ENCODE measurements at regions not wholly inside any gene's neighbourhood (a gene's known extent, or its start where the extent isn't known, plus 50 kb on each side); places are given as distances from the start of the nearest gene placed in this dataset.

DNA sequence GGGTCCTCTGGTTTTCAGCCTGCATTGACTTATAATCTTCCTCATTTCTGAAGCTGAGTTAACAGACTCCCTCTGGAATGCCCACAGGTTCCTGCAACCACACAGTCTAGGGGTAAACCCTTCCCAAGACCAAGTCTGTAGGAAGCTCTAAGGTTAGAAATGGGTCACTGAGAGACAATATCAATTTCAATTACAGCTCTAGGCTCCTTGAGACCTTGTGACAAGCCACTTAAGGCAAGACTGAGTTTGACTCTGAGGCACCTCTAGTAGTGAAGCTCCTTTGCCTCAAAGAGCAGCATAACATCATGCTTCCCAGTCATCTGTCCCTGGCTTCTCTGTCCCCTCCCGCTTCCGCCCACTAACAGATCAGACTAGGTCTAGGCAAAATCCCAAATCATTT, 333.2 kb upstream of the JARID2 start:
- no peak overlapping the region for H3K27ac ChIP-seq
- WGBS, 10 experiments: 58 to 100% (median 96%) methylated on average over 2 of the region's 2 CpGs; no CpG with 5 or more reads in 2 of the 10 experiments
- no peak overlapping the region for H3K4me3 ChIP-seq
- in situ Hi-C loops (cut with MboI; ENCODE audit: low pct_unique_long_range_greater_than_20kb in 2 of 9, low sequenced_read_pairs in 9 of 9, unreplicated experiment in 9 of 9): no loop called here
- peaks cover 13 to 14% of the 10 kb centered on the region in 2 donors for H3K4me1 ChIP-seq (replicated peaks in 1 of 2)
- no peak for ATAC-seq (replicated peaks in 6 of 8)

DNA sequence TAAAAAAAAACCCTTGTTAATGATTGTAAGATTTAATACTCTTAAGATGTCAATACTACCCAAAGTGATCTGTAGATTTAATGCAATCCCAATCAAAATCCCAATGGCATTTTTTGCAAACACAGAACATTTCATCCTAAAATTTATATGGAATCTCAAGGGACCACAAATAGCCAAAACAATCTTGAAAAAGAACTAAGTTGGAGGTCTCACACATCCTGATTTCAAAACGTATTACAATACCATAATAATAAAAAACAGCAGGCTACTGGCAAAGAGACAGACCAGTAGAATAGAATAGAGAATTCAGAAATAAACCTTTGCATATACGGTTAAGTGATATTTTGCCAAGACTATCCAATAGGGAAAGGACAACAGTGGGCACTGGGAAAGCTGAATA, 331.9 kb upstream of the JARID2 start:
- WGBS, 10 experiments: 38 to 90% (median 64%) methylated on average over 1 to 2 of the region's 2 CpGs; no CpG with 5 or more reads in 1 of the 10 experiments
- H3K27ac ChIP-seq: no peak overlapping the region
- in situ Hi-C loops (cut with MboI; ENCODE audit: low pct_unique_long_range_greater_than_20kb in 2 of 9, low sequenced_read_pairs in 9 of 9, unreplicated experiment in 9 of 9): no loop called here
- no peak for ATAC-seq (replicated peaks in 6 of 8)
- H3K4me3 ChIP-seq: no peak overlapping the region
- peaks cover 13 to 14% of the 10 kb centered on the region in 2 donors for H3K4me1 ChIP-seq (replicated peaks in 1 of 2)

DNA sequence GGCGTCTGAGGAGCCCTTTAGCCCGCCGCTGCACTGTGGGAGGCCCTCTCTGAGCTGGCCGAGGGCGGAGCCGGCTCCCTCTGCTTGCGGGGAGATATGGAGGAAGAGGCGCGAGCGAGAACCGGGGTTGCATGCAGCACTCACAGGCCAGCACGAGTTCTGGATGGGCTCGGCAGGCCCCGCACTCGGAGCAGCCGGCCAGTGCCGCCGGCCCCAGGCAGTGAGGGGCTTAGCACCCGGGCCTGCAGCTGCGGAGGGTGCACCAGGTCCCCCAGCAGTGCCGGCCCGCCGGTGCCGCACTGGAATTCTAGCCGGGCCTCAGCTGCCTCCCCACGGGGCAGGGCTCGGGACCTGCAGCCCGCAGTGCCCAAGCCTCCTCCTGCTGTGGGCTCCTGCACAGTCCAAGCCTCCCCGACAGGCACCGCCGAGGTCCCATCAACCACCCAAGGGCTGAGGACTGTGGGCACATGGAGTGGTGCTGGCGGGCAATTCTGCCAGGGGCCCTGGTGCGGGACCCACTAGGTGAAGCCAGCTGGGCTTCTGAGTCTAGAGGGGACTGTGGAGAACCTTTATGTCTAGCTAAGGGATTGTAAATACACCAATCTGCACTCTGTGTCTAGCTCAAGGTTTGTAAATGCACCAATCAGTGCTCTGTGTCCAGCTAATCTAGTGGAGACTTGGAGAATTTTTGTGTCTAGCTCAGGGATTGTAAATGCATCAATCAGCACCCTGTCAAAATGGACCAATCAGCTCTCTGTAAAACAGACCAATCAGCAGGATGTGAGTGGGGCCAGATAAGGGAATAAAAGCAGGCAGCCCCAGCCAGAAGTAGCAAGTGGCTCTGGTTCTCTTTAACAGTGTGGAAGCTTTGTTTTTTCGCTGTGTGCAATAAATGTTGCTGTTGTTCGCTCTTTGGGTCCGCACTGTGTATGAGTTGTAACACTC, 329.7 kb upstream of the JARID2 start:
- Histone ChIP-seq H3K4me3 (no peak overlapping the region), H3K4me1 (replicated peaks in 1 of 2) (peaks cover 16 to 20% of the 10 kb centered on the region in 2 donors), H3K27ac (no peak overlapping the region)
- in situ Hi-C loops (cut with MboI; ENCODE audit: low pct_unique_long_range_greater_than_20kb in 2 of 9, low sequenced_read_pairs in 9 of 9, unreplicated experiment in 9 of 9): no loop called here
- ATAC-seq (replicated peaks in 6 of 8): peak in 2 of 8 experiments; percentile 2 to 4
- WGBS, 10 experiments: 87 to 96% (median 93%) methylated on average over 3 to 16 of the region's 36 CpGs; no CpG with 5 or more reads in 6 of the 10 experiments

DNA sequence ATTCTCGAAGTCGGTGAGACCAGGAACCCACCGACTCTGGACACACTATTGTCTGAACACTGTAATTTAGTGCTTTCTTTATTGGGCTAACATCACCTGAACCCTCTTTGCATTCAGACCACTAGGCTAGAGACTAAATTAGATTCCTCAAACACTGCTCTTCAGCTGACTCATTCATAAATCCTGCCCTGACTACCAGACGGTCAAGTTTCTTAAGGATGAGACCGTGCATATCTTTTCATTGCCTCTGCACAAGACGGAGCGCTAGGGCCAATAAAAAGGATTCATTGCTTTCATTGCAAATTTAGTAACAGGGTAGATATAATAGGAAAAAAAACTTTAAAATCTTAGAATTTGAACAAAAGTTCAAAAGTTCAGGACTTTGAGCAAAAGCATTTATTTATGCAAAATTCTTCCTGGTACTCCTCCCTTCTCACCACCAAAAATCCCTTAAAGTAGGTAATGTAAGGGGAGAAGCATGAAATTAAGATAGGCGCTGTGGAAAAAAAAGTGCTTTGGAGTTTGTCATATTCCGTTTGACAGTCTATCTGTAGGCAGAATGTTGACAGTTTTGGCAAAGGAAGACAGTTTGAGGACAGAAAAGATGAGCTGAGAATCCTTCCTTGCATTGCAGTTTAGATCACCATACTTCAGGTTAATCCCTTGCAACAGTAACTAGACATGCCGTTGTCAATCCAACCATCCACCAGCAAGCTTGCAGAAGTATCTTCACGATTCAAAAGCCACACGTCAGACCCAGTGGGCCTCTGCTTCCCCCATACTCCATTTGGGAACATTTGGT, 328.6 kb upstream of the JARID2 start:
- Histone ChIP-seq H3K27ac (no peak overlapping the region), H3K4me3 (no peak overlapping the region), H3K4me1 (replicated peaks in 1 of 2) (peaks cover 26 to 32% of the 10 kb centered on the region in 2 donors)
- in situ Hi-C loops (cut with MboI; ENCODE audit: low pct_unique_long_range_greater_than_20kb in 2 of 9, low sequenced_read_pairs in 9 of 9, unreplicated experiment in 9 of 9): no loop called here
- 43 to 81% (median 64%) methylated on average over 2 to 12 of the region's 12 CpGs for WGBS, 10 experiments
- ATAC-seq (replicated peaks in 6 of 8): peak in 5 of 8 experiments; percentile 15 to 94 (median 88)

DNA sequence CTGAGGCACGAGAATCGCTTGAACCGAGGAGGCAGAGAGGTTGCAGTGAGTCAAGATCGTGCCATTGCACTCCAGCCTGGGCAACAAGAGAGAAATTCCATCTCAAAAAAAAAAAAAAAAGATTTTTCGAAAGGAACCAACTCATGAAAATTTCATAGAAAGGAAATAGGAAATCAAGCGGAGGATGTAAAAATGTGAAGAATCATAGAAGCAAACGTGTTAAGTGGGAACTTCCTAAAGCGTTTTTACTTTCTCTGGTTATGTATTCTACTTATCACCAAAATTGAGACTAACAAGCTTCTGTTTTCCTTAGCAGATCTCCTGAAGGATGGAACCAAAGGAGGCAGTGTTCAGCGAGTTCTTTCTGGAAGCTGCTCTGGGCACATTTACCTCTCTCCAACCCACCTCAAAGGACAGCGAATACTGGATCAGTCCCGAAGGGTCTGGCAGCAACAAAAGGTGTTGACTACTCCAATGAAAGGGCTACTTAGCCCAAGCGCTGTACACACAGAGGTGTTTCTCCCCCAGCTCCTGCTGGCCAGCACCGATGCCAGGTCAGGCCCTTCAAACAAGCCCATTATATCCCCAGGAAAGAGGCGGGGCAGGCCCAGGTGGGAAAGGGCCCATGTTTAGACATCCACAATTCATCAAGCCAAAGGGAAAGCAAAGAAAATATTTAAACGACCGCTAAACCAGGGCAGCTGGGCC, 327.5 kb upstream of the JARID2 start:
- in situ Hi-C loops (cut with MboI; ENCODE audit: low pct_unique_long_range_greater_than_20kb in 2 of 9, low sequenced_read_pairs in 9 of 9, unreplicated experiment in 9 of 9): no loop called here
- ATAC-seq (replicated peaks in 6 of 8): no peak
- 66 to 93% (median 88%) methylated on average over 5 to 14 of the region's 16 CpGs for WGBS, 10 experiments
- H3K4me3 ChIP-seq: no peak overlapping the region
- no peak overlapping the region for H3K27ac ChIP-seq
- peaks cover 32 to 34% of the 10 kb centered on the region in 2 donors for H3K4me1 ChIP-seq (replicated peaks in 1 of 2)

DNA sequence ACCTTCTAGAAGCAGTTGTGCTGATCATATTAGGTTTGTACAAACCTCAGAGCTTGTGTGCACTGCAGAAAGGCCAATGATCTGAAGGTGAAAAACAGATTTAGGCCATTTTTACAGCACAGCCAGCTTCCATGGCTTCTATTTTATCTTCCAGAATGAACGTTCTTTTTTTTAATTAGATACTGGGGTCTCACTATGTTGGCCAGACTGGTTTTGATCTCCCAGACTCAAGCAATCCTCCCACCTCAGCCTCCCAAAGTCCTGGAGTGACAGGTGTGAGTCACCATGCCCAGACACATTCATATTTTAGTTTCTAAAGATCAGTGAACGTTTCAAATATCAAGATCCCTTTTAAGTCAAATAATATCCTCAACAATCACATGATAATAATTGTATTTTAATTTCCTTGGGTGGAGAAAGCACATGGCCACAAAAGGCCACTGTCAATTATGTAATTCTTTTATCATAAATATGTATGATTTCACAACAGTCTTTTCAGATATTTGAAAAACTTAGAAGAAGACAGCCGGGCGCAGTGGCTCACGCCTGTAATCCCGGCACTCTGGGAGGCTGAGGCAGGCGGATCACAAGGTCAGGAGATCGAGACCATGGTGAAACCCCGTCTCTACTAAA, 326.7 kb upstream of the JARID2 start:
- 44 to 95% (median 87%) methylated on average over 2 to 7 of the region's 9 CpGs for WGBS, 10 experiments
- ATAC-seq (replicated peaks in 6 of 8): no peak
- in situ Hi-C loops (cut with MboI; ENCODE audit: low pct_unique_long_range_greater_than_20kb in 2 of 9, low sequenced_read_pairs in 9 of 9, unreplicated experiment in 9 of 9): no loop called here

DNA sequence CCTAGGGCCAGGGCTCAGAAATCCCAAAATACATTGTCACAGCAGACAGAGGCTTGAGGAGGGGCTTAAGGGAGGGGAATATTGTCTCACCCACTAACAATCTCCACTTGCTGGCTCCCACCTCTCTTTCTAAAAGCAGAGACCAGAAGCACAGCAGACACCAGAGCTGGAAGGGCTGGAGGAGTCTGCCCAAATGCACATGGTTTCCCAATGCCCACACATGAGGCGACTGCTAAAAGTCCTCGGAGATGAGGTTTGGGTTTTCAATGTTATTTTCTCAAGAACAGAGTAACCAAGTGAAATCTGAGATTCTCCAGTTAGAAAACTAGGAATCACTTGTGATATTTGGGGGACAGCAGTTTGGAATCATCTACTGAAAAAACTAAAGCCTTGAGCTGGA, 325.6 kb upstream of the JARID2 start:
- no peak overlapping the region for H3K4me3 ChIP-seq
- WGBS, 10 experiments: 67 to 100% (median 100%) methylated on average over 1 to 2 of the region's 2 CpGs; no CpG with 5 or more reads in 5 of the 10 experiments
- ATAC-seq (replicated peaks in 6 of 8): no peak
- no peak overlapping the region for H3K27ac ChIP-seq
- in situ Hi-C loops (cut with MboI; ENCODE audit: low pct_unique_long_range_greater_than_20kb in 2 of 9, low sequenced_read_pairs in 9 of 9, unreplicated experiment in 9 of 9): no loop called here
- H3K4me1 ChIP-seq (replicated peaks in 1 of 2): peaks cover 44 to 46% of the 10 kb centered on the region in 2 donors

More for the DNA sequence above, 326.7 kb upstream of the JARID2 start:
- Histone ChIP-seq H3K27ac (no peak overlapping the region), H3K4me1 (replicated peaks in 1 of 2) (peaks cover 39 to 40% of the 10 kb centered on the region in 2 donors), H3K4me3 (no peak overlapping the region)

DNA sequence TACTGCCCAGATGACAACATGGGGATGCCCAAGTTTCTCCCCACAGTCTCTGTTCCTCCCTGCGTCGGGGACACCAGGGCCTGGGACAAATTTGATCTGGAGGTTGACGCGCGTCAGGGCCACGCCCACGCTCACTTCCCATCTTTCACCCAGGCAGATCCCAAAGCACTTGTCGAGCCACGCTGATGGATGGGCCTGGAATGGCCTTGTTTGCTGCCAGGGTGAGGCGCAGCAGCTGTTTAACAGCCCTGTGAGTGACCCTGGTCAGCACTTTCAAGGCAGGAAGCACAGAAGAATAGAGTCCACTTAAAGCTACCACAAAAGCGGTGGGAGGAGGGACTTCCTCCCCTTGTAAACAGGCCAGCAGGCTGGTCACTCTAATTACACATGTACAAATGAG, 324.7 kb upstream of the JARID2 start:
- Histone ChIP-seq H3K27ac (no peak overlapping the region), H3K4me1 (replicated peaks in 1 of 2) (peaks cover 44% of the 10 kb centered on the region in 2 donors), H3K4me3 (no peak overlapping the region)
- 0 to 93% (median 18%) methylated on average over 2 to 10 of the region's 11 CpGs; no CpG with 5 or more reads in 4 of the 10 experiments for WGBS, 10 experiments
- in situ Hi-C loops (cut with MboI; ENCODE audit: low pct_unique_long_range_greater_than_20kb in 2 of 9, low sequenced_read_pairs in 9 of 9, unreplicated experiment in 9 of 9): no loop called here
- ATAC-seq (replicated peaks in 6 of 8): peak in 5 of 8 experiments; percentile 89 to 93 (median 92)

DNA sequence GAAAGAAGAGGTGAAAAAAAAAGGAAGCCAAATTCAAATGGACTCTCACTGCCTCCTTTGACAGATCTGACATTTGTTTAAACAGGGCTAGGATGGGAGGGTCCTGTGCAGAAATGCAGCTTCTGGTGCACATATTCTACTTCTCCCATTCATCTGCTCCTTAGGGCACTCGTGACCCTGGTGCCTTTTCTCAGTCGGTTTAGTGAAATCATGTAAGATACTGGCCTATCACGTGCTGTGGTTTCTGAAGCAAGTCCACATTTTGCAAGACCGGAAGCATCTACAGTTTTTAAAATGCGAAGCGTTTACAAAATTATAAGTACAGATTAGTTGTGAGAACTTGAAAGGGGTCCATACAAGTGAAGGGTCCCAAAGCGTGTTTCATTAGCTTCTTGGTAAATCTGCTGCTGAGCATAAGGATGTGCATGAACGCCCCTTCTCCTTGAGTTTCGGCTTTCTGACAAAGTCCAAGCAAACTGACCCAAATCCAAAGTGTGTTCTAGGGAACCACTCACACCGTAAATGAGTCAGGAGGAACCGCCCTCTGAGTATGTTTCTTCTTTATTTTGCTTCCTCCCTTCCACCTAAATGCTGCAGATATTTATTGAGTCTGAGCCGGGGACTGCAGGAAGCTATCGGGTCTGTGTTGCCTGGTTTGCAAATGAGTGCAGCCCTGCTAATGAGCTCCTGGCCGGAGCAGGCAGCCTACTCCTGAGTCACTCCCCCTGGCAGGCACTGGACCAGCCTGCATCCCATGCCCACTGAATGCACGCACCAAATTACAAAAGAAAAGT, 323.8 kb upstream of the JARID2 start:
- in situ Hi-C loops (cut with MboI; ENCODE audit: low pct_unique_long_range_greater_than_20kb in 2 of 9, low sequenced_read_pairs in 9 of 9, unreplicated experiment in 9 of 9): no loop called here
- peak overlapping the region in 1 of 2 donors; percentile 58 for H3K27ac ChIP-seq
- H3K4me1 ChIP-seq (replicated peaks in 1 of 2): peaks cover 35% of the 10 kb centered on the region in 2 donors
- no peak overlapping the region for H3K4me3 ChIP-seq
- peak; percentile 24 to 70 (median 46) for ATAC-seq (replicated peaks in 6 of 8)
- 0 to 82% (median 43%) methylated on average over 2 to 11 of the region's 15 CpGs for WGBS, 10 experiments

DNA sequence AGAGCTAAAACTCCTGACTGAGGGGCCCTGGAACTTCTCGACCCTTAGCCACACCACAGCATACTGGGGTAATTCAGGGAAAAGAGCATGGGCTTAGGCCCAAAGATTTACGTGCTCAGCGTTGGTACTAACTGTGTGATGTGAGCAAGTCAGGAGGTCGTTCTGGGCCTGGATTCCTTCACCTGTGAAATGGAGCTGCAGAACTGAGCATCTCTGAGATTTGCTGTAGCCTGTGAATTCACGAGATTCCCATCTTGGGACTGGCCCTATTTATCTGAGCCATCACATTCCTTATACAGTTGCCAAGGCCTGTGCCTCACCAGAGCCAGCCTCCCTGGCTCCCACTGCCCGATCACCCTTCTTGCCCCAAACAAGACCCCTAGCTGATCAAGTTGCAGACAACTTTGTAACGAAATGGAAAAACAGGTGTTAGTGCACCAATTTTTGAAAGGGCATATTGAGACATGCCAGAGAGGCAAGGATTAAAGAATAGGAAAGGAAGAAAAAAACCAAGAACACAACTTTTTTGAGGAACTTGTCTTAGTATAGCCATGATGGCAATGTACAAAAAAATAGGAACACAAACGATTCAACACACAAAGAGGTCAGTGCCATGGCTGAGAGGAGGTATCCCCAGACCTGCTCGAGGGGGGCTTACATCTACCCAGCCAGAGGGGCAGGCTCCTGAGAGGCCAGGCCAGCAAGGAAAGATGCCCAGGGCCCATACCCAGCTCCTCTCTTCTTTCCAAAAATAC, 323.0 kb upstream of the JARID2 start:
- H3K27ac ChIP-seq: no peak overlapping the region
- ATAC-seq (replicated peaks in 6 of 8): no peak
- peaks cover 30 to 32% of the 10 kb centered on the region in 2 donors for H3K4me1 ChIP-seq (replicated peaks in 1 of 2)
- no peak overlapping the region for H3K4me3 ChIP-seq
- in situ Hi-C loops (cut with MboI; ENCODE audit: low pct_unique_long_range_greater_than_20kb in 2 of 9, low sequenced_read_pairs in 9 of 9, unreplicated experiment in 9 of 9): no loop called here
- WGBS, 10 experiments: 38 to 100% (median 77%) methylated on average over 2 to 8 of the region's 9 CpGs; no CpG with 5 or more reads in 1 of the 10 experiments

All from motor neuron (in vitro differentiated cells).